K562 (cell line): ENCODE measurements at regions not wholly inside any gene's neighbourhood (a gene's known extent, or its start where the extent isn't known, plus 50 kb on each side); places are given as distances from the start of the nearest gene placed in this dataset.

ENCODE experiments used
- ASH1L ChIP-seq: fragments of 450-650 bp; IDR thresholded peaks from 2 replicates; pipeline ENCODE4 v1.6.1; 2018; ENCODE audit warnings: borderline replicate concordance, mild to moderate bottlenecking, low read depth; ENCODE audit not compliant: partially characterized antibody
- CTCF ChIP-seq, 3 experiments: IDR thresholded peaks in 2 of 3; conservative IDR thresholded peaks in 1 of 3; 2 replicates each; pipeline ENCODE4 v1.5.1; 2011 to 2012; ENCODE audit warnings: low read length in 3 of 3, mild to moderate bottlenecking in 3 of 3, control low read depth in 2 of 3, improper control_type of control experiment in 1 of 3, inconsistent platforms in 1 of 3, low read depth in 1 of 3, mixed read lengths in 1 of 3, moderate library complexity in 1 of 3; ENCODE audit not compliant: insufficient read depth in 2 of 3
- DPF2 ChIP-seq: fragments of 450-650 bp; IDR thresholded peaks from 2 replicates; pipeline ENCODE4 v1.6.1; 2016
- IRF2 ChIP-seq: sonication (generic); formaldehyde crosslinking; IDR thresholded peaks from 2 replicates; pipeline ENCODE4 v1.8.1; 2022; ENCODE audit warnings: mild to moderate bottlenecking, missing genetic modification reagents
- MAX ChIP-seq: sonication (generic); formaldehyde crosslinking; IDR thresholded peaks from 2 replicates; pipeline ENCODE4 v1.9.0; 2022; ENCODE audit warnings: mild to moderate bottlenecking, missing genetic modification reagents
- MEF2D ChIP-seq: conservative IDR thresholded peaks from 2 replicates; pipeline ENCODE4 v1.6.1; 2016; ENCODE audit warnings: low read depth, missing genetic modification characterization, missing compliant biosample characterization
- NRF1 ChIP-seq, 2 experiments: fragments of 450-650 bp; IDR thresholded peaks in 1 of 2; conservative IDR thresholded peaks in 1 of 2; 2 replicates each; pipeline ENCODE4 v1.6.1; 2014; ENCODE audit warnings: mild to moderate bottlenecking in 2 of 2
- RBM14 ChIP-seq: fragments of 200-400 bp; formaldehyde crosslinking; IDR thresholded peaks from 2 replicates; pipeline ENCODE4 v1.6.1; 2018; ENCODE audit warnings: low read depth, mild to moderate bottlenecking, low read length, moderate library complexity, borderline replicate concordance; ENCODE audit not compliant: insufficient read depth
- RFX5 ChIP-seq: IDR thresholded peaks from 2 replicates; pipeline ENCODE4 v1.6.1; 2011; ENCODE audit warnings: low read depth, mild to moderate bottlenecking, improper control_type of control experiment, low read length

- TF ChIP-seq IRF2 (CRISPR knock-in tag) (no peak), ASH1L (no peak), CTCF (IDR thresholded peaks at IDR 0.05 in 2 of 3, conservative IDR thresholded peaks at IDR 0.05 in 1 of 3; ENCODE audit: insufficient read depth in 2 of 3, low read depth in 1 of 3, low read length in 3 of 3) (peak; percentile 28 to 78 (median 51); a peak in 3 of 6 replicates), DPF2 (no peak), RBM14 (no peak), RFX5 (no peak), NRF1 (conservative IDR thresholded peaks at IDR 0.05 in 1 of 2, IDR thresholded peaks at IDR 0.05 in 1 of 2) (no peak), MEF2D (tag) (no peak), MAX (CRISPR knock-in tag) (no peak)
These were observed 122.3 kb upstream of the FHL2 start for GRCh38 chr2:105521176-105521575.
